ENCODE measurements at regions not wholly inside any gene's neighbourhood (a gene's known extent, or its start where the extent isn't known, plus 50 kb on each side); places are given as distances from the start of the nearest gene placed in this dataset.

DNA sequence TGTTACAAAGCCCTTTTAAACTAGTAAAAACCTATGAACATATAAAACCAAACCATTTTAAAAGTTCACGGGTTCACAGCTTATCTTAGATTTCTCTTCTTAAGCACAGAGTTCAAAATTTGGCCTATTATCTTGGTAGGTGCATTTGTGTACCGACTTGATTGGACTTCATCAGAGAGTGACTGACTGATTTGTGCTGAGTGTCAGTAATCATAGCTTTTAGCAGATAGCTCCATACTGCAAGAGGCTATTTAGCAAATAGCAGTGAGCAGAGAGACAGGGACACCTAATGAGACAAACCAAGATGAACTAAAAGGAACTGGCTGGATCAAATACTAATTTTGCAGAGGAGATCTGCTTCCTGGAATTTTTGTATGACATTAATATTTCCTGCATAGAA lies 274.5 kb downstream of the PRR16 start:
- no peak for FAIRE-seq

DNA sequence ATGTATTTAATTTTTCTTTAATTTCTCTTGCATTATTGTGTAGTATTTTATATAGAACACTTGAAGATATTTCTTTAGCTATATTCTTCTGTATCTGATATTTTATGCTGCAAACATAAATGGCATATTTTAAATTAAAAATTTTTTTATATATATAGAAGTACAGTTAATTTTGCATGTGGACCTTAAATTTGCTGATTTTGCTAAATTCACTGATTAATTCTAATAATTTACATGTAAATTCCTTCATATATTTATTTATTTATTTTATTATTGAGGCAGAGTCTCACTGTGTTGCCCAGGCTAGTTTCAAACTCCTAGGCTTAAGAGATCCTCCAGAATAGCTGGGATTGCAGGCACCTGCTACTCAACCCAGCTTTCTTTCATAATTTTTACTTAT lies 276.9 kb downstream of the PRR16 start:
- peak; percentile 83 for FAIRE-seq

DNA sequence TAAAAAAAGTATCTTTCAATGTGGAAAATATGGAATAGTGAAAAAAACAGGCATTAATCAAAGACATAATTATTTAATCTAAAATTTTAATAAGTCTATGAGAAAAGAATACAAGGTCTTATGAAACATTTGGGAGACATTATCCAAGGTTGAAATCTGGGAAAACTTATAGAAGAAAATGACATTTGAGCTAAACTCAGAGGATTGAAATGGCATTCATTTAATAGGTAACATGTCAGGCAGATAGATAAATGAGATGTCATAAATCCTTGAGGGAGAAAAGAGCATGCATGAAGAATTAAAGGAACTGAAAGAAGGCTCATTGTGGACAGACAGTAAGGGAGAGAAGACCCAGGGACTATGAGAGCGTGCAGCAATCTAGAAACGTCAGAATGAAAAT lies 284.4 kb downstream of the PRR16 start:
- no peak for FAIRE-seq

DNA sequence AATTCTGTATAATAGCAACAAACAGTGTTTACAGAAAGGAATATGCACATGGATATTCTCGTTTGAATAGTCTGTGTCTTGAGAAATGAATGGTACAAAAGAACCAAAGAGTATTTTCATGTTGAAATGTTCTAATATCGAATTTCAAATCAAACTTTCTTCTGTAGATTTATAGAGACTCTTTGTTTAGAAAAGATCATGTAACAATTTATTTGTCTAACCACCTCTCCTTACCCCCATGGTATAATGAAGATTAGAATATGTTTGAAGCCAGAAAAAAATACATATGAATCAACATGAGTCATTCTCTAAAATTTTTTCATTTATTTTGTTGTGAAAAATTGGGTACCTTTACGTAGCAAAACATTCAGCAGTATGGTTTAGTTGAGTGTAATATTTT lies 285.6 kb downstream of the PRR16 start:
- FAIRE-seq, result no peak

DNA sequence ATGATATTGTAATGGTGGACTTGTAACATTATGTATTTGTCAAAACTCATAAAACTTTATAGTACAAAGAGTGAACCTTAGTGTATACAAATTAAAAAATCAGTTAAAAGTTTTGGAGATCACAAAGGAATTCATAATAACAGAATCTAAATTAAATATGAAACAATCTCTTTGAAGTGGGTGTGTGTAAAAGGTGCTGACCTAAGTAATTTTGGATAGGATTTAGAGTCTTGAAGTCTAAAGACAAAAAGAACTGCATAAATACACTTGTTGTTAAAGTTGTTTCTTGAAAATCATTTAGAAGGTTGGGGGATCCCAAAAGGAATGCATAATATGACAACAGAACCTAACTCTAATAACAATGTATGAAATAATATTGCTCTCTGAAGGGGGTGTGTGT lies 295.5 kb downstream of the PRR16 start:
- FAIRE-seq, result no peak

DNA sequence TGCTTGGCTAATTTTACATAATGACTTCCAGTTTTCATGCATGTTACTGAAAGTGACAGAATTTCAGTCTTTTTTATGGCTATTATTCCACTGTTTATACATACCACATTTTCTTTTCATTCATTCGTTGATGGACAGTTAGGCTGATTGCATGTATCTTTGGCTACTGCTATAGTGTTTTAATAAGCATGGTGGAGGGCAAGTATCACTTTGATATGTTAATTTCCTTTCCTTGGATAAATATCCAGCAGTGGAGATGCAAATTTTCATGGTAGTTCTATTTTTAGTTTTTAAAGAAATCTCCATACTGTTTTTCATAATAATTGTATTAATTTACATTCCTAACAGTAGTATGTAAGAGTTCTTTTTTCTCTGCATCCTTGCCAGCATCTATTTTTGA lies 297.9 kb downstream of the PRR16 start:
- FAIRE-seq, result no peak

DNA sequence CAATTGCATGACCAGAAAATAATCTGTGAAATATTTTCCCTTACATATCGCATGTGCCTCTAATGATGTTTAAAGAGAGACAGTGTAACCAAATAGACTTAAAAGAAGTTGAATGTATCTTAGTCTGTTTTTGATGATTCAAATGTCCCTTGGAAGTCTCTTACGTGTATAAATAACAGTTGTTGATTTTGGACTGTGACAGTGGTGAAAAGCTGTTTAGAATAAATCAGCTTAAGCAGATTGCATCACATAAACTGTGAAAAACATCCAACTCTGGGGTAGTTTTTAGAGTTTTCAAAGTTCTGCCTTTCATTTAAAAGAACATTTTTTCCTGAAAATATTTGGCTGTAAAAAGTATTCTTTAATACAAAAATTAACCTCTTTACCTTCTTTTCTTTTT lies 301.1 kb downstream of the PRR16 start:
- no peak for FAIRE-seq

DNA sequence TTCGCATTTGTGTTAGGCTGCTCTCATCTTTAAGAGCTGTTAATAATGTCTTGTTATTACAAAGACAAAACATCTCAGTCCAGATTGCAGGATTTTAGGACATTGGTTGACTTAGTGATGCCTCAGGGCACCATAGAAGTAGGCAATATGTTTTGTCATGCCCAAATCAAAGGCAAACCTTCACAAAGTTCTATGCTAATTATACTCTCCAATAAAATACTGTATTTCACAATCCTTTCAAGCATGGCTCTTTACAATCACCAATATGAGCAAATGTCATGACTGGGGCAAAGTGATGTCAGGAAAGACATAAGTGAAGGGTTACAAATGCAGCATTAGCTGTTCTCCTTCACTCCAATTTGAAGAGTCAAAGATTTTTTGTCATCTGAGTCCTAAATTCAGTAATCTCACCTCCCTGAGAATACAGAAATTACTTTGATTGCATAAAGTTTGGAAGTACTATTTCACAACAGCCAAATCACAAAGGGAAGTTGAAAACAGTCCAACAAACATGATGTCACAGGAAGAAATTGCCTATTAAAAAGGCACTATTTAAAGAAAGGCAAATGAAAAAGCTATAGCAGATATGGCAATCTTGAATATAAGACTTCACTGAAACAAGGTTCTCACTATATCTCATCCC lies 303.2 kb downstream of the PRR16 start:
- FAIRE-seq, result no peak

DNA sequence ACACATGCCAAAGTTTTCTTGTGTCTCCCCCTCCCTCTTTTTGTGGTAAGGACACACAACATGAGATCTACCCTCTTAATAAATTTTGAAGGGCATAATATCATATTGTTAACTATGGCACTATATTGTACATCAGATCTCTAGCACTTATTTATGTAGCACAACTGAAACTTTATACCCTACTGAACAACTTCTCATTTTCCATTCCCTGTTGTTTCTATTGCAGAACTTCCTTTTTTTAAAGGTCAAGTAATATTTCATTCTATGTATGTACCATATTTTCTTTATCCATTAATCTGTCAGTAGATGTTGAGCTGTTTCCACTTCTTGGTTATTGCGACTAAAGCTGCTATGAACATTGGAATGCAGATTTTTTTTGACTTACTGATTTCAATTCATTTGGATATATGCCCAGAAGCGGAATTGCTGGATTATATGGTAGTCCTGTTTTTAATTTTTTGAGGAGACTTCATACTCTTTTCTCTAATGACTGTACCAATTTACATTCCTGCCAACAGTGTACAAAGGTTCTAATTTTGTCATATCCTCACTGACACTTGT lies 305.3 kb downstream of the PRR16 start:
- no peak for FAIRE-seq

DNA sequence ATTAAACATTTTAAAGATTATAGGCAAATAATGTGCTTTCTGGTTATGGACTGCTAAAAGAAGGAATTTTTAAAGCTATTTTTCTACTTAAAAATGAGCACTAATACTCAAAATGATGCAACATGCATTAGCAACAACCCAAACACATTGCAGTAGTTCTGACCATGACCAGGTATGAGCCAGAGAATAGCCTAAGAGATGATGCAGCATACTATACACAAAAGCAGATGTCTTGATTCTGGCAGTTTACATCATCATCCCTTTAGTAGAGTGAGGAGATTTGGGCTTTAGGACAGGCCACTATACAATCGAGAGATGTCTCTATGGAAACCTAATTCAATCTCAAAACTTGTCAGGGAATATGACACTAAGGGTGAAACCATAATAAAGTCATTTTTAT lies 307.1 kb downstream of the PRR16 start:
- no peak for FAIRE-seq

DNA sequence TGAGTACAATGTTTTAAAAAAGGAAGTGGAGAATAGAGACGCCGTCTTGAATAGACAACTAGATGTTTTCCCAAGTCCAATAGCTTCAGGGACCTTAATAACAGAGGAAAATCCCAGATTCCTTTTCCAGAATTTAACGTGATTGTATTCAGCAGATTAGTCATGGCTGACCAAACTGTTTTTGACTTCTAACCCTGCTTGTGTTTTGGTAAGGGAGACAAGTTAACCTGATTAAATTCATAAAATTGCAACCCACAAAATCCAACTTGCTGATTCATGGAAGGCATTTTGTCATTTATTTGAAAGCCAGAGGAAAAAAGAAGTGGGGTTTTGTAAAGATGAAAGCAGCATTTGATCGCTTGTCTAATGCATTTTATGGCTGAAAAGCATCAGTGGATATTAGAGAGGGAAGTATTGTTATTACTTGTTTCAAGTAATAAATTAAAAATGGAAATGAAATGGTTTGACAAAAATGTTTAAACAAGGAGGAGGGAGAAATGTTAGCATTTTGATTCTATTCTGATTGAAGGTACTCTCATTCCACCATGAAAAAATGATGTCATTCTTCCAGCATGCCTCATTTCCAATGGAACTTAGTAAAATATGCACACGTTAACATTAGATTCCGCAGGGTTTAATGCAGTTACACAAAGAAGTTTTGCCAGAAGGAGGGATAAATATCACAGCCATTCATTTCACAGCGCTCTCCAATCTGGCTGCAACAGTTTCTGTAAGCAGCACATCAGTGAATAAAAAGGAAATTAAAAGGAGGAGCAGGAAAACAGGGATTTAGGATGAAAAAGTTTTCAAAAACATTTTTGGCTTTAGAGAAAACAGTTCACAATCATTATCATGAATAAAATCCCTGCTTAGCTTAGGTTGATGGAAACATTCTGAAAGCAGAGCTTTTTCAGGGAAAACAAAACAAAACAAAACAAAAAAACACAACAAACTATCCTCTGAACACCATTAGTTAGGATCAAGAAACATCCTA lies 314.7 kb downstream of the PRR16 start:
- FAIRE-seq, result no peak

DNA sequence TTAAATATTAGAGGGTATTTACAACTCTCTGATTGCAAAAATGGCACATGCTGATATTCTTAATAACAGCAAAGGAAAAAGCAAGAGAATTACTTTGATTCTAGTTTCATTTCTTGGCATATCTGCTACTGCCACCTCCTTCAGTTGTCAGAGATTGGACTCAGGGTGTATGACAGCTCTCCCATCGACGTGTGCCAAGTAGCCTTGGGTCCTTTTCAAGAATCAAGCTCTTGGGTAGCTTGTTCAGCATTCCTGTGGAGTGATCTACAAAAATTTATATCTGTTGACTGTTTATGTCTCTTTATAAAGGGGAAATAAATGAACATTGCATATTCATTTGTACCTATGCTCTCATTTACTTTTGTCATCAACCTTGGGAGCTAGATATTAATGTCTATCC lies 315.6 kb downstream of the PRR16 start:
- FAIRE-seq, result no peak

DNA sequence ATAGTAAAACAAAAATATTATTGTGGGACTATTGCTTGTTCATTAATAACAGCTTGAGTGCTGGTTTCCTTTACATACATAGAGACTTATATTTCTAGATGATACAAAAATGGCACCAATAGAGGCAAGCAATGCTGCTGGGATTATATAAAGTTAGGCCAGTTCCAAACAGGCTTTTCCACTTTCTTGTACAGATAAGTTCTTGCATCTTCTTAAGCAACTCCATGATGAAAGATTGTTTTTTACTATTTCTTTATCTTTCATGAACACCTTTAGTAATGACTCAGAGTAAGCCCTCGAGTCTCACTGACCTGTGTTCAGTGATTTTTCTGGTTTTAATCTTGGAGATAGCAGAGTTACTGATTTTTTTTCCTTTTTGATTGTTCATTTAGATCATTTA lies 324.4 kb downstream of the PRR16 start:
- no peak for FAIRE-seq

DNA sequence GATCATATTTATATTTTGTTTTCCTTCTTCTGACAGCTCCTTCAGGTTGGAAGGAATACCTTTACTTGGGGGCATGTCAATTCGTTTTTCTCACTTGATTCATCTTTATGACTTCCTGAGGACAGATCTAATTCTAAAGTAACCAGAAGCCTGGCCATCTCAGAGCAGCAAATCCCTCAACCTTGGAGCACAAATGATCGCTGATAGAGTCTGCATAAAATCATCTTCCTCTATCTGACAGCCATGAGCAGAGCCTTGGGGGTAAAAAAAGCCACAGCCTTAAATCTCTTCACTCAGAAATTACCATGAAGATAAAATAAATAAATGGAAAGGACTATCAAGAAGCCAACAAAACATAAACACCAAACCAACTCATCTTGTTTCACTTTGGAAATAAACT lies 325.8 kb downstream of the PRR16 start:
- FAIRE-seq, result no peak

DNA sequence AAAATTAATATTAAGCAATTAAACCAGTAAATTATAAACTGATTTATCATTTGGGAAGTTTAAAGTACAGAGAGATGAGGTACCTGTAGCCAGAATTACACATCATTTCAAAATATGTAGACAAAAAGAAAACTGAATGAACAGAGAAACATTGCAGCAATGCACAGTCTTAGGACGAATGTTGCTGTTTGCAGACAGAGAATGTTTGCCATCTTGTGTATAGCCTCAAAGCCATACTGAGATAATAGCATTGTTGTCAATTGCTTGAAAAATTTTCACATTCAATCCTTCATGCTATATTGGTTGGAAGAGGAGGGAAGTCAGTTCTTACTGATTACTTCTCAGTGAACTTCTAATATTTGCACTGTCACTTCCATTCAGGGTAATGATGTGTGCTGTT lies 326.2 kb downstream of the PRR16 start:
- no peak for FAIRE-seq

DNA sequence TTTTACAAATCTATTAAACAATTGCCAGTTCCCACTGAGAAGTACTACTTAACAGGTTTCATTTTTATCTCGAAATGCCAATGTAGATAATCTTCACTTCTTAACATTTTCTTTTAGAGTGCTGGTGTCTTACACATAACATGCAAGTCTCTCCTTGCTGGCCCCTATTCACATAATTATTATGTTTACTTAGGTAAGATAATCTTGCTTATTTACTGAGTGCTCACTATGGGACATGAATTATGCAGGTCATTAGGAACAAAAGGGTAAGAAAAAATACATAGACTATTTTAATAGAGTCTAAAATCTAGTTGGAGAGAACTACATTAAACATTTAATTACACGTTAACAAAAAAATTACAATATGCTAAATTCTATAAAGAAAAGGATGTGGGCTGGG lies 328.4 kb downstream of the PRR16 start:
- no peak for FAIRE-seq

DNA sequence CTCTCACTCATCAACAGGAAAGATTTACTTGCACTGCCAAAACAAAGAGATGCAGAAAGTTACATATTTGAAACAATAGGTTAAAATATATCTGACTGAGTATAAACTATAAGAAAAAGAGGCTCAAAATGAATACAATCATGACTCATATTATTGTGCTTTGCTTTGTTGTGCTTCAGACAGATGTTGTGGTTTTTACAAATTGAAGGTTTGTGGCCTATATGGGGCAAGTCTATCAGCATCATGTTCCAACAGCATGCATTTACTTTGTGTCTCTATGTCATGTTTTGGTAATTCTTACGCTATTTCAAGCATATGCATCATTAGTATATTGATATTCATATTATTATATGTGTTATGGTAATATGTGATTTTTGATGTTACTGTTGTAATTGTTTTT lies 330.0 kb downstream of the PRR16 start:
- FAIRE-seq, result no peak

DNA sequence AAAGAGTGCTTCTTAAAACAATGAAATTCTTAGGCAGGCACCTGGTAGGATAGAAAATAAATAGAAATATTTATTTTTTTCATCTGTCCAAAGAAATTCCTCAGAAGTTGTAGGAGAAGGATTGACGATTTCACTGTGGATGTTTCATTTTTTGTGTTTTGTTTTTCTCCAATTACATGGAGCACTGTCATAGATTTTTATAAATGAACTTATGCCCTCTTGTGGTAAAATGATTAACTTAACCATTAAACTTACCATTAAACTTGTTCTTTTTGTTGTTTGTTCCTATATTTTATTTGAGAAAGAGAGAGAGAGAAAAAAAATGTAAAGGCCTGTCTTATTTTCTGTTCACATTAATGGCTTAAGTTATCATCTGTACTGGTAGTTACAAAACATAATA lies 339.2 kb downstream of the PRR16 start:
- peak; percentile 95 for FAIRE-seq

DNA sequence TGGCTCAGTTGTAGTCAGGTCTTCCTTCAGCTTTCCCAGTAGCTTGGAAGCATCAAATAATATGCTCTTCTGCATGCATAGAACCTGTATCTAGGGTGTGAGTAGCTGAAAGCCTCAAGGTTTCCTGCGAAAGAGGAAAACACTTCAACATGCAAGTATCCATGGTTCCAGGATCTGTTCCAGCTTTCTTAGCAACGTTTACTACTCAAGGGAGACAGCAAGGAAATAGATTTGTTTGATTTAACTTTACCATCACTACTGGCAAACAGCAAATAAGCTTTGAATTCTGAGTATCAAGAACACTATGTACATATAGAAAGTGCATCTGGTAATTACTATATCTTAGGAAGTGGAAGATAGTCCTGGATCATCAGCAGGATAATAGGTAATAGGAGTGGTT lies 341.0 kb downstream of the PRR16 start:
- no peak for FAIRE-seq

DNA sequence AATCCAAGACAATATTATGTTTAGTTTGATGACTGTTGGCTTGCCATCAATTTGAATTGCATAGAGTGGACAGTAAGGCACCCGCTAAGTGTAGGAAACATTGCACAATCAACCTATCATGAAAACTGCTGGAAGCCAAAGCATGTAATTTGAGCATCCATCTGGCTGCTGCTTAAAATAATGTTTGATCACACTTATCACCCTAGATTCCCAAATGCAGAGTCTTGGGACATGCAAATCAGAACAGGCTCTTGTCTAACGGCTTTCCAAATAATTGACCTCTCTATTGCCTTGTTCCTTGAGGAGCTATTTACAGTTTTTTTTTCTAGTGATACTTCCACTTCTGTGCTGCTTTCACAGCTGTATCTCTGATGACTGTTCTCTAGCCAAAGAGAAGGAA lies 342.1 kb downstream of the PRR16 start:
- FAIRE-seq, result no peak

DNA sequence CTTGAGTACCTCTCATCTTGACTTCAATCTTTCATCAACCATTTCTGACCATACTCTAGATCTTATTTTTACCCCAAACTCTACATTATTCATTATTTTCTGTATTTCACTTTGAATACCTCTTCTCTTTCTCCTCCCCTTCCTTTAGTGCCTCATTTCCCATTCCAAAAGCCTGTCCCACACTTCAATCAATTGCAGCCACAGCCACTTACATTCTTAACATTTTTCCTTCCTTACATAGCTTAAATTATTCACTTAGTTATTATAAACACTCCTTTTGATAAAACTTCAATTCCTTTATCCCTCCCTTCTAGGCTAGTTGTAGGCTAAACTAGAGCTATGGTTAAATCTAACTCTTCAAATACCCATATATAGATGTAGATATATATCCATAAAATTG lies 344.0 kb downstream of the PRR16 start:
- no peak for FAIRE-seq

DNA sequence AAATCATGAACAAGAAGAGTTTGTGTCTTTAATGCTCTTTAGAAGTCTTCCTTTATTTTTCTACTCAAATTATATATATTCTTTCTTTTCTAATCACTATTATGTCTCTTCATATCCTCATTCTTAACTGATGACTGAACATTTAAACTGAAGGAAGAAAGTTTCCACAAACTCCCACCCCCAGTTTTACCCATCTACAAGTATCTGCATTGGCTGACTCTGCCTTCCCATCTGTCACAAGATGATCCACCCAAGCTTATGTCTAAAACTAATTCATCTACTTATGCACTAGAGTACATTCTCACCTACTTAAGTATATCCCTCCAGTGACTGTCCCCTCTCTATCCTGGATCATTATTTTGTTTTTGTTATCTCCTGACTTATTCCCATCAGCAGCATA lies 344.5 kb downstream of the PRR16 start:
- FAIRE-seq, result no peak

DNA sequence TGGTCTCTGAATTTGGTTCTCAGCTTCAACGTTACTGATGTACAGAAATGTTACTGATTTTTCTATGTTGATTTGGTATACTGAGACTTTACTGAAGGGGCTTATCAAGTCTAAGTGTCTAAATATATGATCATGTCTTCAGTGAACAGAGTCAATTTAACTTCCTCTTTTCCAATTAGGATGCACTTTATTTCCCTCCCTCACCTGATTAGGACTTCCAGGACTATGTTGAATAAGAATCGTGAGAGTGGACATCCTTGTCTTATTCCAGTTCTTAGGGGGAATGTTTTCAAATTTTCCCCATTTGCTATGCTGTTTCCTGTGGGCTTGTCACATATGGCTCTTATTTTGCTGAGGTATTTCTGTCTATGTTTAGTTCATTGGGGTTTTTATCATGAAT lies 349.5 kb downstream of the PRR16 start:
- FAIRE-seq, result no peak
